Esophagus mucosa (tissue), 1 donor: ENCODE measurements at regions not wholly inside any gene's neighbourhood (a gene's known extent, or its start where the extent isn't known, plus 50 kb on each side); places are given as distances from the start of the nearest gene placed in this dataset.
"Not testable (repeated sequence)": the region's sequence is repeated elsewhere in the genome, so short reads cannot be mapped to it uniquely, and the experiment has no call there.

Experiments
- ATAC-seq: fragments of 200-7000 bp; cut with Tn5 transposase; one replicate; pipeline ENCODE4 v1.9.1; 2020
- donor health status: DM: yes; HTN: yes; CAD: no.

DNA sequence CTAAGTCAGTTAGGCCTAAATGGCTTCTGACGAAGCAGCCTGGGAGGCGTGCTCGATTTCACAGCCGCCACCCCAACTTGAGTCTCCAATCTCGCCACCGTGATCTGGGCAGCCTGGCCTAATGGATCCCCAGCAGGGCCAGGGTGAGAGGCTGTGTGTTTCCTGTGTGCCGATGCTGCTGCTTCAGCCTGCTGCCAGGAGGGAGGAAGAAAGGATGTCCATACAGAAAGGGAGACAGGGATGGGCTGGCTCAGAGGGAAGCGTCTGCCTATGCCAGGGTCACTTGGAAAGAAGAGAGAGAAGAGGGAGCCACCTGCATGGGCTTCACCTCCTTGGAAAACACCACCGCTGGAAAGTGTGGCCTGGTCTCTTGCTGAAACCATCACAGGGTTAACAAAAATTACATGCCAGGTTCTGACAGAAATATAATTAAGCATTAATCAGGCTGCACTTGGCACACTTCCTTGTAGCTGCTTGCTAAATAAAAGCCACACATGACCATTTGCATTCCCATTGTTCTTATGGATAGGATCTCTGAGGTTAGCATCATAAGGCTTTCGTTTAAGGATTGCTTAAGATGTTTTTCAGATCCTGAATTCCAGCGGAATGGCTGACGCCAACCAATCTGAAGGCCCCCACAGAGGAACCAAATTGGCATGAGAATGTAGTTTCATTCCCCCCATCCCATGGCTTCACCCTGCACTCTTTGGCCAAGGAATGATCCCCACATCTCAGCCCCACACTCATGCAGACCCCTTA, 108.8 kb upstream of the SLC1A4 start:
- no peak for ATAC-seq

DNA sequence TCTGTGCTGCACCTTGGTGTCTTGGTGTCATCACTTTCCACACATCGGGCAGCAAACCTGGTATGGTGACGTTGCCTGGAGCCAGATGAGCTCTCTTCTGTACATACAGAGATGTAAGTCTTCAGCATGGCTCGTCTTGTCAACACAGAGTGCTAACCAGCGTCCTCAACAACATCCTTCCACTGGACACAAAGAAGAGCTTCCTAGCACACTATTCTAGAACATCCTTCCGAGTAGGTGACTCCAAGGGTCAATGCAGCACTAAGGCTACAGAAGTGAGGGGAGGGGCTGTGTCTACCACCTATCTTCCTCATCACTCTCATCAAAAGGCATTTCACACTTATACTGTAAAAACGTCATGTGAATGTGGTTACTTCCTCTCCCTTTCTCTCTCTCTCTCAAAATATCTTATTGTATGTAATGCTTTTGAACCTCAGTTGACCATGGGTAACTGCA, 108.1 kb upstream of the SLC1A4 start:
- no peak for ATAC-seq

DNA sequence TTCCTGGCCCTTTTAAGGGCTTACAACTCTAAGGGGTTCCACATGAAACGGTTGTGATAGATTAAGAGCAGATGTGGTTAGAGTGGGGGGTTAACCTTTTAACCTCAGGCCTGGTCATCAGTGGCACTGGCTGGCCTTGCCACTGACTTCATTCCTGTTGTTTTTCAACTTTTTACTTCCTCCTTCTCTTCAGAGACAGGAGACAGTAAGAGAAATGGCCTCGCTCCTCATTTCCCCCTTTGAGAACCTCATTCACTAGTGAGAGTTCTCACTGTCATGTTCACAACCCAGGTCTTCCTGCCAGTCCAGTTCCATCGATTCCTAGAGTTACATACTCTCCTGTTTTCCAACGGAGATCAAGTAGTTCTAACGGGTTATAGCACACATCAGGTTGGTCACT, 101.6 kb upstream of the SLC1A4 start:
- ATAC-seq = no peak

DNA sequence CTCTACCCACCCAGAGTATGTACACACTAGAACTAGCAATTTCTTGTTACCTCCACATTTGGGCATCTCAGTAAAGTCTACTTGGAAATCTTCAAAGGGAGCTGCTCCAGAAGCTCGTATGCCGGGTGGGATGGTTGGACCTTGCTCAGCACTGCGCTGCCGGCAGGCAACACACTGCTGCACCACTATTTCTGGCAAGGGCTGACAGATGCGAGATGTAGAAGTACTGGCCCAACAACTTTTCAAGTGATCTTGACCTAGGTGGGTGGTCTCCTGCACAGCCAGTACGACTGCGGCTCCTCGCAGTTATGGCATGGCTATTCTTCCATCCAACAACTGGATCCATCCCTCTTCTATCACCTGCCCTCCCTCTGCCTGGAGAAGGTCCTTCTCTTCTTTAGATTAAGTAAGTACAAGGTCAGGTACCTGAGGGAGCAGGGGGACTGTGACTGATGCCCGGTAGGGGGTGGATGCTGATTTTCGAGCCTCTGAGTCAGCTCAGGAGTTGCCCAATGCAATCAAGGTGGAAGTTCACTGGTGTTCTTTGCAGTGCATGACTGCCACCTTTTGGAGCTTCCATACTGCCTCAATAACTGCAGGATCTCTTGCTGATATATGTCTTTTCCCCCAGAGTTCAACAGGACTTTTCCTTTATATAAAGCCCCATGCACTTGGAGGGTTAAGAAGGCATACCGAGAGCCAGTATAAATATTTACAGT, 100.4 kb upstream of the SLC1A4 start:
- ATAC-seq = peak; percentile 97

DNA sequence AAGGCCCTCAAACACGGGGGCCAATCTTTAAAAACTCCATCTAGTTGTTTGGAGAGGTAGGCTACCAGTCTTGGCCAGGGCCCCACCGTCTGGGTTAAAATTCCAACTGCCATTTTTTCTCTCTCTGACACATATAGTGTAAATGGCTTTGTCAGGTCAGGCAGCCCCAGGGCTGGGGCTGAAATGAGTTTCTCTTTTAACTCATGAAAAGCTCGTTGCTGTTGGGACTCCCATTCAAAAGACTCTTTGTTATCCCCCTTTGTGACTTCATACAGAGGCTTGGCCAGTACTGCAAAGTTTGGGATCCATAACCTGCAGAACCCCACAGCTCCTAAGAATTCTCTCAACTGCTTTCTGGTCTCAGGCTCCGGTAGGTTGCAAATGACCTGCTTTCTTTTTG, 99.4 kb upstream of the SLC1A4 start:
- no peak for ATAC-seq

DNA sequence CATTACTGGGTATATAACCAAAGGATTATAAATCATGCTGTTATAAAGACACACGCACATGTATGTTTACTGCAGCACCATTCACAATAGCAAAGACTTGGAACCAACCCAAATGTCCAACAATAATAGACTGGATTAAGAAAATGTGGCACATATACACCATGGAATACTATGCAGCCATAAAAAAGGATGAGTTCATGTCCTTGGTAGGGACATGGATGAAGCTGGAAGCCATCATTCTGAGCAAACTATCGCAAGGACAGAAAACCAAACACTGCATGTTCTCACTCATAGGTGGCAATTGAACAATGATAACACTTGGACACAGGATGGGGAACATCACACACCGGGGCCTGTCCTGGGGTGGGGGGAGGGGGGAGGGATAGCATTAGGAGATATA, 92.6 kb upstream of the SLC1A4 start:
- not testable (repeated sequence) for ATAC-seq

DNA sequence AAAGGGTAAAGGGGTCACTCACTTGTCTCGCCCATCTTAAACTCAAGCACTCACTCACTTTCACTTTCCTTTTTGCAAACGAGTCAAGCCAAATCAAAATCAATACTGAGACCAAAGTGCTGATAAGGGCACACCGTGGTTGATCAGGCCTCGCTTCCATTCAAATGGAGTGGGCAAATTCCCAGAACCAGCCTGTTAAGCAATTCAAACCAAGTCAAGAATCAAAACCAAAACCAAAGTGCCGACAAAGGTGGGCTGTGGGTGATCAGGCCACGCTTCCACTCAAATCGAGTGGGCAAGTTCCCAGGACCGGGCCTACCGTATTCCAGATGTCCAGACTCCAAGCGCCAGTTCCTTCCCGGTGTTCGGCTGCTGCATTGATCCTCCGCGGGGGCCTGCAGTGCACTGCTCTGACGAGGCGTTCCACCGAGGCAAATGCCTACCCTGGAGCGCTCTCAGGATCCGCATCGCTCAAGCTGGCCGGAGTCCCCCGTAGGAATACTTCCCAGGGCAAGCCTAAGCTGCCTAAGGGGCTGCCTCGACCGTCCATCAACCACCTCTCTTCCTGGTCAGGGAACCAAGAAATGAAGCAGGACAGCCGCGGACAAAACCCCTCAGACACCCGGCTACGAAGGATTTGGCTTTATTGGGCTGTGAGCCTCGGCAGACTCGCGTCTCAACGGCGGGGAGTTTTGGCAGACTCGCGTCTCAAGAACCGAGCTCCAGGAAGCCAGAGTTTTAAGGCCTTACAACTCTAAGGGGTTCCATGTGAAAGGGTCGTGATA, 89.9 kb upstream of the SLC1A4 start:
- ATAC-seq = no peak

DNA sequence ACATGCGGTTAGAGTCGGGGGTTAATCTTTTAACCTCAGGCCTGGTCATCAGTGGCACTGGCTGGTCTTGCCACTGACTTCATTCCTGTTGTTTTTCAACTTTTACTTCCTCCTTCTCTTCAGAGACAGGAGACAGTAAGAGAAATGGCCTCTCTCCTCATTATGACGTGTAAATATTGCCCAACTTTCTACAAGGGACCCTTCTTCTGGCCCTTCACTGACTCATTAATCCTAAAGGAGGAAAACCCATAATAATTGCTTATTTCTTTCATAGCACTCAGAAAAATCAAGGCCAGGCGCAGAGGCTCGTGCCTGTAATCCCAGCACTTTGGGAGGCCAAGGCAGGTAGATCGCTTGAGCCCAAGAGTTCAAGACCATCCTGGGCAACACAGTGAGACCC, 89.3 kb upstream of the SLC1A4 start:
- ATAC-seq = not testable (repeated sequence)

DNA sequence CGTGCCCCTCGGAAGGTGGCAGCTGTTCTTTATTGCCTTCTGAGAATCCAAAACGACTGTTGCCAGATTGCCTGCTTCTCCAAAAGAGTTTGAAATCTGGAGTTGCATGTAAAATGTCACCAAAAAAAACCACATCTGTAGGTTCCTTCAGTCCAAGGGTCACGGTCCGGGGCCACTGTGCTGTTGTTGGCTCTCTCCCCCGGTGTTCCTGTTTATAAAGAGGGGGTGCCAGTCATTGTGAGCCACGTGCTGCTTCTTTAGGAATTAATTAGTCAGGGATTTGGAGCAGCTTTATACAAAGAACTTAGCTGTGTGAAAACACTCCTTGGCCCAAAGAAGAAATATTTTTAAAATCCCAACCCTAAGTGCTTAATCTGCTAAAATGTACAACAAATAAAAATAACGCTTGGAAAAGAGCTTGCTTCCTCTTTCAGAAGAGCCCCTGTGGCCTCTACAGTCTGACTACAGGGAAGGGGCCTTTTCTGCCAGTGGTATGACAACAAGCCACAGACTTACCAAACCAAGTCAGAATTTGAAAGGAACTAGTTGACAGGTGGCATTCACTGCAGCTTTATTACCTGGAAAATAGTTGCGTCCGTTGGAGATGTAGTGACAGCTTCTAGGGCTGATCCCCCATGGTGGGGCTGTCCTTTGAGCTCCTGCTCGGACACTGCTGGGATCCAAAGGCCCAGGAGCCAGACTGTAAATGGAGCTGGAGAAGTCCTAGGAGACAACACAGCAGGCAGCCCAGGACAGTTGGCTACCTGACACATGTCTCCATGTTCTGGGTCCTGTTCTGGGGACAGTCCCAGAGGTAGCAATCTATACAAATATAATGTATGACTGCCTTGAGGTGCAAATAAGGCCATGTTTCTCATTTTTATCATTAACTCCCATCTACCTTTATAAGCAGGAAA, 84.5 kb upstream of the SLC1A4 start:
- no peak for ATAC-seq

DNA sequence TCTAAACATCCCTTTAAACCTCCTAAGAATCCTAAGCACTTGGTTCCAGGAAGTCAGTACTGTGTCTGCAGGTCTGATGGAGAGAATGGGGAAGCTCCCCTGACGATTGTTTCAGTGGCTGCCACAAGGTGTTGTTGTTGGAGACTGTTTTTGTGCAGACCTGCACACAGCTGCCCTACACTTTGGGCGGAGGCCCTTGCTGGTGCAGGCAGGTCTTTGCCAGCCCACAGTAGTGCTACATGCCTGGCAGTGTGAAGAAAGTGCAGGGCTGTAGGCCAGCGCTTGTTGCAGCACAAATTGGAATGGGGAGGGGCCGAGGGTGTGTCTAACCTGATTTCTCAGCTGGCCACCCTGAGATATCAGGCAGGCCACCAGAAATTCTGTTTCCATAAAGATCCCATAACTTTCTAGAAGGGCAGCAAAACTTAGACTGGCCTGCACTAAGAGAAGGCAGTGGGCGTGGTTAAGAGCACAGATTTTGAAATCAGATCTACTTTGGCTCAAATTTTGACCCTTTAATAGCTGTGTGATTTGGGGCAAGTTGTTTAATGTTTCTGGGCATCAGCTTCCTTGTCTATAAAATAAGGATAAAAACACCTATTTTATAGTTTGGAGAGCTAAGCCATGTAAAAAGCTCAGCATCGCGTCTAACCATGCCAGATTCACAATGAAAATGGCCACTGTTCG, 83.7 kb upstream of the SLC1A4 start:
- peak; percentile 91 for ATAC-seq

DNA sequence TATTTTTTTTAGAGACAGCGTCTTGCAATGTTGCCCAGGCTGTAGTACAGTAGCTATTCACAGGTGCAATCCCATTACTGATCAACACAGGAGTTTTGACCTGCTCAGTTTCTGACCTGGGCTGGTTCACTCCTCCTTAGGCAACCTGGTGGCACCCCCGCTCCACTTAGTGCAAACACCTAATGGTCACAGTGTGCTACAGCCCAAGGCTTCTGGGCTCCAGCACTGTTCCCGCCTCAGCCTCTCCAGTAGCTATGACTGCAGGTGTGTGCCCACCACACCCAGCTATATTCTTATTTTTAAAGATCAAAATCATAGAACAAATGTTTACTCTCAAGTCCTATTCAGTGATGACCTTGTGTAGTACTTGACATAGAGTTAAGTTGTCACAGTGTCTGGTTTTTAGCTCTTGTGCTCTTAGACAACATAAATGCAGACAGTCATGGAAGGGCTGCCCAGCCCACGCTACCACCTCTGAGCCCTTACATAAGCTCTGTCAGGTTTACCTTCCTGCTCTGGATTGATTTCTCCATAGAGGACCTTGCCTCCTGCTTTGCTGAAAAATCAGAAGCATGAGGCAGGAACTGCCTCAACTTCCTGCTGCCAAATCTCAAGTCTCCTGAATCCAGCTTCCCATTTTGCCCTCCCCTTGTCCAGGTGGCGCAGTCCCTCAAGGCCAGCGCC, 82.2 kb upstream of the SLC1A4 start:
- ATAC-seq = no peak

DNA sequence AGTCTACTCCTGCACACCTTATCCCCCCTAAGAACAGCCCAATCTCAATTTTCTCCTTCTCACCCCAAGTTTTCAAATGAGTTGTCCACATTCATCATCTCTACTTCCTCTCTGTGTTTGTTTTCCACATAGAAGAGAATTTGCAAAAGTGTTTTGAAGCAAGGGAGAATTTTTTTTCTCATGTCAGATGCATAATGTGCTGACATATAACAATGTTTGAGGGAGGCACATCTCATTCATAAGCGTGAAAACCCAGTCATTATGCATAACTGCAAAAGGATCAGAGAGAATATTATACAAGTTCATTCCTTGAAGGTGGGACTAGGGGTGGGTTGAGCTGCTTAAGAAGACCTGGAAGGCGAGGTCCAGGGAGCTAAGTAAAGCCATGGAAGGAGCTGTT, 80.8 kb upstream of the SLC1A4 start:
- no peak for ATAC-seq

DNA sequence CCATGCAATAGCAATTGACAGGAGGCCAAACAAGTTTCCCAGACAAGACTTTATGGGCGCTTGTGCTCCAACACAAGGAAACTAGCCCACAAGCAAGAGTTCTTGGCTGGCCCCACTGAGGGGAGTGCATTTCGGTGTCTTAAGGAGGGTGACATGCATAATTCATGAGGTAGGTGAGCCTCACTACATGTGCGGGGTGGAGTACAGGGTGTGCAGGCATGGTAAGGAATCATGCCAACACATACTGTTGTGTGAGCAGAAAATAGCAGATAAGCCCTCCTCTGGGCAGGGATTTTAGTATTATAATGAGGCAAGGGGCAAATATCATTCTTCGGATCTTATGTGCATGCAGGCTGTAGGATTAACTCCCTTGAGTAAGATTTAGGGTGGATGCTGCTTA, 78.7 kb upstream of the SLC1A4 start:
- ATAC-seq = no peak

DNA sequence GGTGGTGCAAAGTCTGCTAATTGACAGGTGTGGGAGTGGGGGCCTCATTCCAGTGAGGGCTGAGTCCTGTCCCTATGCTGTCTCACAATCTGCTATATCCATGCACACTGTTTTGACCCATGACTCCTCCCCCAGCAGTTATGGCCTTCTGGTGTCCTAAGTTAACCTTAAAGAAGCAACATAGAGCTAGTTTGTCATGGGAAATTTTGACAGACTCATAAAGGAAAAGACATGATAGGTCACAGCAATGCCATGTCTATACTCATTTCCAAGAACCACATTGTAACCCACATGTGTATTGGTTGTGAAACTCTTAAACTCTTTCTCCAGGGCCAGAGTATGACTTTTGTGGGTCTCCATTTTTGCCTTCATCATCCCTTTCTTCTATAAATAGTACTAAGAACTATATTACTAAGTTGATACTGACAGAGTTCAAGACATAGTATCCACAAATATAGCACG, 78.2 kb upstream of the SLC1A4 start:
- no peak for ATAC-seq

DNA sequence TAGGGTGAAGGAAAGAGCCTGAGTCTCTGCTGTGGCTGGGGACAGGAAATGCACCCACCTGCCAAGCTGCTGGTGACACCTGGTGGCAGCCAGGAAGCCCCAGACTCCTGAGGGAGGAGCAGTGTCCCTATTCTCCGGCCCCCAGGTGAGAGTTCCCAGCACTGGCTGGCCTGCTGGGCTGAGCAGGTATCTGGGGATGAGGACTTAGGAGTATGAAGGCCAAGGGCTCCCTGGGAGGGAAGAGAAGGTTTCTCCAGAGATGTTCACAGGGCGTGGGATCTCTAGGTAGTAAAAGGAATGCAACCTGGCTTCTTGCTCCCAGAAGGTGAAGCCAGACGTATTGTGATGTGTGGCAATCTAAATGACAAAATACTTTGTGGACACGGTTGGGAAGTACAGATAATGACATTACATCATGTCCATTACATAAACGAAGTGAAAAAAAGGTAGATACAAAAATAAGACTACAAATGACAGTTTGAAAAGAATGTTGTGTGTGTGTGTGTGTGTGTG, 75.8 kb upstream of the SLC1A4 start:
- ATAC-seq = peak; percentile 13

DNA sequence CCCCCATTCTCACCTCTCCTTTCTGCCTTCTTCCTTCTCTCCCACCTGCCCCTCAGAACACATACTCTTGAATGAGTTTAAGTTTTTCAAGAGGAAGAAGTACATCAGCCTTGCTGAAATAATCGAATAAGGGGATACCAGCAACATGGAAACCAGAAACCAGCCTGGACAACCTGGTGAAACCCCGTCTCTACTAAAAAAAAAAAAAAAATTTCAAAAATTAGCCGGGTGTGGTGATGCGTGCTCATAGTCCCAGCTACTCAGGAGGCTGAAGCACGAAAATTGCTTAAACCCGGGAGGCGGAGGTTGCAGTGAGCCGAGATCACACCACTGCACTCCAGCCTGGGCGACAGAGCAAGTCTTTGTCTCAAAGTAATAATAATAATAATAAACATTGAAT, 75.0 kb upstream of the SLC1A4 start:
- no peak for ATAC-seq

DNA sequence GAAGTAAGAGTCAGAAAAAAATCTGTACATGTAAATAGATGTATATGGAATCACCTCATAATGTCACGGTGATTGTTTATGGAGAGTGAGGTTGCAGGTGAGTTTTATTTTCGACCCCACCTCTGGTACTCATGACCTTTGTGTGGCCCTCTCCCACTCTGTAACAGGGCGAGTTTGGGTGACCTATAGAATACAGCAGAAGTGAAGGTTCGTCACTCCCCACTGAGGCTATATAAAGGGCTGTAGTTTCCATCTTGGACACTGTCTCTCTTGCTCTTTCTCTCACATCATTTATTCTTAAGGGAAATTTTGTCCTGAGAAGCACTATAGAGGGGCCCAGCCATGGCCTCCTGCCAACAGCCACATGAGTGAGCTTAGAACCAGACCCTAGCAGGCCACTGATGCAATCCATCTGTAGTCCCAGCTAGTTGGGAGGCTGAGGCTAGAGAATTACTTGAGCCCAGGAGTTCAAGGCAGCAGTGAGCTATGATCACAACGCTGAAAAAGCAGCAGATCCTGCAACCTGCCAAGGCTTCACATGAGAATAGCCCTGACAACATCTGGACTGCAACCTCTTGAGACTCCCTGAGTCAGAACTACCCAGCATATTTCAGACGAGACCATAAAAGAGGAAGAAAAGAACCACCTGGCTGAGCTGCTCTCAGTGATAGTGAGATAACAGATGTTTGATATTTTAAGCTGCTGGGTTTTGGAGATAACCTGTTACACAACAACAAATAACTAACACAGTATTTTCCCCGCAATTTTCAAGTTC, 74.3 kb upstream of the SLC1A4 start:
- no peak for ATAC-seq

DNA sequence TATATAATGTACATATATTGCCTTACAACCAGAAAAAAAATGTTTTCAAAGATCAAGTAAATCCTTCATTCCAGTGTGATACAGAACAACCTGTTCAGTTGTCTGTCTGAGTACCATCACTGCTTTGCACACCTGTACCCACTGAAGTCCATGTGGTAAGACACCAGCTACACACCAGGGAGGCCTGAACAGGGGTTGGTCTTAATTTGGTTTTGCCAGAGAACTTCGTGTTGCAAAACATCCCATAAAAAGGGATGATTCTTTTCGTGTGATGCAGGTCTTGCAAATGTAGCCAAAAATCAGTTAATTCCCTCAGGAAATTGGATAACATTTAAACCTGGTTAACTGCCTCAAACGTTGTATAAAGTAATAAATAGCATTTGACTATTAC, 73.7 kb upstream of the SLC1A4 start:
- no peak for ATAC-seq

DNA sequence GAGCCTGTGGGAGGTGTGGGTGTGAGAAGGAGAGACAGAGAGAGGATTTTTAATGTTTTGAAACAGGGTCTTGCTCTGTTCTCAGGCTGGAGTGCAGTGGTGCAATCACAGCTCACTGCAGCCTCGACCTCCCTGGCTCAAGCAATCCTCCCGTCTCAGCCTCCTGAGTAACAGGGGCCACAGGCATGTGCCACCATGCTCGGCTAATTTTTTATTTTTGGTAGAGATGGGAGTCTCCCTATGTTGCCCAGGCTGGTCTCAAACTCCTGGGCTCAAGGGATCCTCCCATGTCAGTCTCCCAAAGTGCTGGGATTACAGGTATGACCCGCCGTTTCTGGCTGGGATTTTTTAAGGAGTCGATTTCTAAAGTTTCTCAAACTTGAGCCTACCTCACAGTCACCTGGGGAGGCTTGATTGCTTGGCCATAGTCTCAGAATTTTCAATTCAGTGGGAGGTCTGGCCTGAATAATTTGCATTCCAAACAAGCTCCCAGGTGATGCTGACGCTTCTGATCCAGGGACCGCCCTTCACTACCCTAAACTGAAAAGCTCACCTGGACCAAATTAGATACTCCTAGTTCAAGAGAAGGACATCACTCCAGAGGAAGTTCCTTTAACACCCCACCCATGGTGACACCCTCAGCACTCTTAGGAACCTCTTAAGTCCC, 70.8 kb upstream of the SLC1A4 start:
- ATAC-seq = no peak
